ENCODE measurements at regions not wholly inside any gene's neighbourhood (a gene's known extent, or its start where the extent isn't known, plus 50 kb on each side); places are given as distances from the start of the nearest gene placed in this dataset.
"Not testable (repeated sequence)": the region's sequence is repeated elsewhere in the genome, so short reads cannot be mapped to it uniquely, and the experiment has no call there.

DNA sequence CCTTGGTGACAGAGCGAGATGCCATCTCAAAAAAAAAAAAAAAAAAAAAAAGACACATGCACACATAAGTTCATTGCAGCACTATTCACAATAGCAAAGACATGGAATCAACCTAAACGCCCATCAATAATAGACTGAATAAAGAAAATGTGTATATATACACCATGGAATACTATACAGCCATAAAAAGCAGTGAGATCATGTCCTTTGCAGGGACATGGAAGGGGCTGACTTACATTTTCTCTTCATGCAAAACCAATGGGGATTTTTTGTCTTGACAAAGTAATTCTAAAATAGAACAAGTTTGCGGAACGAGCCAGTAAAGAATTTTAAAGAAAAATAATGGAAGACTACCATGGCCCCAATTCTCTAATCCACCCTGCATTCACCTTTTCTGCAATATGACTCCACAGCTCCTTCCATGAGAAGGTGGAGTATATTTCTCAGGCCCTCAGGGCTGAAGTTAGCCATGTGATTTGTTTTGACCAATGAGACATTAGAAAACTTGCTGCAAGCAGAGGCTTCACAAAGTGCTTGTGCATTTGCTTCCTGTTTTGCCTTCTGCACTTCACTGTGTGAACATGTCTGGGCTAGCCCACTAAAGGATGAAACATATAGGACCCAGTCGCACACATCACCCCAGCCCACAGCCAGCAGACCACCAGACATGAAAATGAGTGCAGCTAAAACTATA lies 78.8 kb upstream of the NR5A2 start:
- no peak for FAIRE-seq

DNA sequence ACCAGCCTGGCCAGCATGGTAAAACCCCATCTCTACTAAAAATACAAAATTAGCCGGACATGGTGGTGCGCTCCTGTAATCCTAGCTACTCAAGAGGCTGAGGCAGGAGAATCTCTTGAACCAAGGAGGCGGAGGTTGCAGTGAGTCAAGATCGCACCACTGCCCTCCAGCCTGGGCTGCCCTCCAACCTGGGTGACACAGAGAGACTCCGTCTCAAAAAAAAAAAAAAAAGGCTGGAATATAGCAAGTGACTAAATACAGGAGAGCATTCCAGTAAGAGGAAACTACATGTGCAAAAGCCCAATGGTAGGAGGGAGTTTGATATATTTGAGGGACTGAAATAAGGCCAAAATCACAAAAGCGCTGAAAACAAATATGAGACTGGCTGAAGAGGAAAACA lies 76.5 kb upstream of the NR5A2 start:
- not testable (repeated sequence) for FAIRE-seq

DNA sequence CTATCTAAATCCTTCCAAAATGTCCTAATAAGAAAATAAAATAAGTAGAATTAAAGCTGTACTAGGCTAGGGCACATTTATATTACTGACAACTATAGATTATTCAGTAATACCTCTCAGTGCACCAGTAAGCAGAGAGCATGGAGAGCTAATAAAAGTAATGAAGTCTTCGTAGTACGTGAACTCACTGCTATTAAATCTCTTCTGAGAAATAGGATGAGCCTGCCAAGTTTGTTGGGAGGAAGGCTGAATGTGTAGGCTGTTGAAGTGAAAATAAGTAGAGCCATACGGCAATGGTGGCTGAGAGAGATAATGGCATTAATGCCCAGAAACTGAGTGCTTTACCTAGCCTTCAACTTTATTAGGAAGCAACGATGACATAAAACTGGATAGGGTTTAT lies 73.9 kb upstream of the NR5A2 start:
- FAIRE-seq, result no peak

DNA sequence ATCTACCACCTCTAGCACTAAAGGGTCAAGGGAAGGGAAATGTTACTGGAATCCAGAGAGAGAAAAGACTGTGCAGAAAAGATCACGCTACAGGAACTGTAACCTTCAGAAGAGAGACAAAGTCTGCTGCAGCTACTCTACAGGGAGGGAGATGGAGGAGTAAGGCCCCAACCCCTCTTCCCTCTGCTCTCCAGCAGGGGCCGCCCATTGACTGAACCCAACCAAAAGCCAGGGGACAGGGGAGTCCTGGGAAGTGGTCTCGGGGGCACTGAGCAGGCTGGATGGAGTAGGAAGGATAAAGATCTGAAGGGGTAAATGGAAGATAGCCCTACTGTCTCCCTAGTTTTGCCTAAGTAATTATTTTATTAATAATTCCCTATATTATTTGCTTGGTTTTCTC lies 72.8 kb upstream of the NR5A2 start:
- no peak for FAIRE-seq

DNA sequence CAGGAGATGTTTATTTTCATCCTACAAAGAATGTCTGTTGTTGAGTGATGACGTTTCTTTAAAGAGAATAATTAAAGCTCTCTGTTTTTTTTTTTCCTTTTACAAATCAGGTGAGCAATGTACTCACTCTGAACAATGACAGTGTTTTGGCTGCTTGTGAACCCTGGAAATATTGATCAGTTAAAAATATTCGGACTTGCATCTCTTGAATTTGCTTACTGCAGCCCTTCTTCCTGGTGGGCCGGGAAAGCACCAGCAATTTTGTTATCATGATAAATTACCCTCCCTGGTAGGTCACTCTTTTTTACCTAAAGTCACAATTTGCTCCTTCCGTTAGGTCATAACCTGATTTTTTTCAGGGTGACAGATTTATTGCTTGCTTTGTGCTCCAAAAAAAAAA lies 72.3 kb upstream of the NR5A2 start:
- FAIRE-seq, result no peak

DNA sequence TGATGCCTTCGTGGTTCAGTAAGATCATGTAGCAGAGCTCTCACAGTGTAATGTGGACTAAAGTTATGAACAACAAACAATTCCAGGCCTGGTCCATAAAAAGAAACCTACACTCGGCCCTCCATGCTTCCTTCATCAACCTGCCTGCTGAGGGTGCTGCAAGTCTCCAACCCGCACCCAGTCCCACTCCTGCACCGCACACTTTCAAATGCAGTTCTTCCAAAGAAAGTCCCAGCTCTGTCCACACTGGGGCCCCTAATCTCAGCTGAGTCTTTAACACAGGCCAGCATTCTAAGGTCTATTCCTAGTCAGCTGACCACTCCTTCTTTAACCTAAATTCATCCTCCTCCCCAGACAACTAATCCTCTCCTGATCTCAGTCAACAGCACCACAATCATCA lies 71.5 kb upstream of the NR5A2 start:
- no peak for FAIRE-seq

DNA sequence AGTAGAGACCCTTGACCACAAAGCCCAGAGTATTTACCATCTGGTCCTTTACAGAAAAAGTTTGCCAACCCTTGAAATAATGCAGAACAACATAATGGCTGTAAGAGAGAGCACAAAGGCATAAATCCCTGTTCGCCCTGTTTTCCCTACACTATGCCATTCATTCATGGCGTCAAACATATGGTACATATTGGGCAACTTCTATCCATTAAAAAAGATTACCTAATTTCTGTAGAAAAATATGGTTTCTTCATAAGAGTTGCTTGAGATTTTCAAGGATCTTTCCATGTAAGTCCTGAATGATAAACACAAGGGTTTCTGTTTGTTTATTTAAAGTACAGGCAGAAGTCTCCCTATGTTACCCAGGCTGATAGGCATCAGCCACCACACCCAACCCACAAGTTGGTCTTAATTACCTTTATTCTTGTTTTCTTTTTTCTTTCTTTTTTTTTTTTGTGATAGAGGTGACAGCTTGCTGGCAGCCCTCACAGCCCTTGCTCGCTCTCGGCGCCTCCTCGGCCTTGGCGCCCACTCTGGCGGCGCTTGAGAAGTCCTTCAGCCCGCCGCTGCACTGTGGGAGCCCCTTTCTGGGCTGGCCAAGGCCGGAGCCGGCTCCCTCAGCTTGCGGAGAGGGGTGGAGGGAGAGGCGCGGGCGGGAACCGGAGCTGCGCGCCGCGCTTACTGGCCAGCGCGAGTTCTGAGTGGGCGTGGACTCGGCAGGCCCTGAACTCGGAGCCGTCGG lies 68.3 kb upstream of the NR5A2 start:
- FAIRE-seq, result no peak

DNA sequence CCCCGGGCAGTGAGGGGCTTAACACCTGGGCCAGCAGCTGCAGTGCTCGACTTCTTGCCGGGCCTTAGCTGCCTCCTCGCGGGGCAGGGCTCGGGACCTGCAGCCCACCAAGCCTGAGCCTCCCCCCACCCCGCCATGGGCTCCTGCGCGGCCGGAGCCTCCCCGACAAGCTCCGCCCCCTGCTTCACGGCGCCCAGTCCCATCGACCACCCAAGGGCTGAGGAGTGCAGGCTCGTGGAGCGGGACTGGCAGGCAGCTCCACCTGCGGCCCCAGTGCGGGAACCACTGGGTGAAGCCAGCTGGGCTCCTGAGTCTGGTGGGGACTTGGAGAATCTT lies 67.8 kb upstream of the NR5A2 start:
- FAIRE-seq, result no peak

DNA sequence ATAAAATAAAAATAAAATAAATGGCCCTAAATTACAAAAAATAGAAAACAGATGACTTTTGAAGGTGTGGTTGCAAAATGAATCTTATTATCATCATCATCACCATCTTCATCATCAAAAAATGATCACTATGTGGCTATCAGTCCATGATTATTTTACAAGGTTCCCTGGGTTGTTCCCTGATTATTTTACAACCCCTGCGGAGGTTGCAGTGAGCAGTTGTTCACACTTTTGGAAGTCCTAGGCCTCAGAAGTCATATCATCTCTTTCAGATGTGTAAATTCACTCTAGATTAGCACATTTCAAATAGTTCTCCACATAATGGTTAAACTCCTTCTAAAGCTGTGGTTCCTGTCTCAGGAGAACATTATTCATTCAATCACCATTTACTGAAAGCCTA lies 57.4 kb upstream of the NR5A2 start:
- no peak for FAIRE-seq

DNA sequence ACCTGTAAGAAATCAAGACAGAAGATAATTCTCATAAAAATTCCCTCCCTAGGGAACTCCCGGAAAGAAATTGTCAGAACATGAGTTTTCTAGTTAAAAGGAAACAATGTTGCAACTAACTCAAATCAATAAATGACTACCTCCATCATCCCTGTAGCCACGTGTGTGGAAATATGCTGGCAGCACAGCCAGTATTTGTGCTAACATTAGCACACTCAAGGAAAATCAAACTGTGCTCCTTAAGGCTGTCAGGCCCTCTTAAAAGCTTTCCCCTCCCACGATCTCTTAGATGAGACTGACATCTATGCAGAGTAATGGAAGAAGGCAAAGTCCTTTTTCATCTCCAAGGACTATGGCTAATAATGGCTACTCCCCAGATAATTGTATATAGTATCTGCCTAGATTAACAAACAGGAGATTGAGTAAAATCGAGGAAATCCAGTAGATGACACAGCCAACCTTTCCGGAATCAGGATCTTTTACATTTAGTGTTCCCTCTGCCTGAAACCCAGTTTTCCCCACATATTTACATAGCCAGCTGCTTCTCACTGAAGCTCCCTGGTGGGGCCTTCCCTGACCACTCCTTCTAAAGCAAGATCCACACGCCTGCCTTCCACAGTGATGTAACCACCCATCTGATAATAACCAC lies 50.9 kb upstream of the NR5A2 start:
- FAIRE-seq, result no peak
